ENCODE measurements at regions not wholly inside any gene's neighbourhood (a gene's known extent, or its start where the extent isn't known, plus 50 kb on each side); places are given as distances from the start of the nearest gene placed in this dataset.

GRCh38 chr3:117409701-117410459 is 700.3 kb downstream of the TUSC7 start (continued):
- TF ChIP-seq BCL11A (IDR thresholded peaks at IDR 0.05; ENCODE audit: low read depth in 2 of 2, low read length in 2 of 2) (no peak), E2F6 (IDR thresholded peaks at IDR 0.05) (no peak), TAF7 (optimal IDR thresholded peaks at IDR 0.05; ENCODE audit: borderline replicate concordance, low read depth, low read length) (no peak)
